Fibroblast of villous mesenchyme (primary cell): ENCODE measurements at regions not wholly inside any gene's neighbourhood (a gene's known extent, or its start where the extent isn't known, plus 50 kb on each side); places are given as distances from the start of the nearest gene placed in this dataset.

Experiments
- DNase-seq: peaks from one replicate; pipeline ENCODE4 v3.0.0-alpha.2; 2010; ENCODE audit warnings: low read depth
- H3K4me3 ChIP-seq: 2 replicates; pipeline ENCODE4 v1.5.1; 2011; ENCODE audit warnings: low read depth, mild to moderate bottlenecking, low read length
- CTCF ChIP-seq: IDR thresholded peaks from 2 replicates; pipeline ENCODE4 v1.5.1; 2012; ENCODE audit warnings: low read depth, mild to moderate bottlenecking, low read length; ENCODE audit not compliant: insufficient read depth

GRCh38 chr6:98292810-98293209, 541.6 kb upstream of the POU3F2 start:
- no peak for DNase-seq
- TF ChIP-seq CTCF = no peak
- no peak overlapping the region for H3K4me3 ChIP-seq

GRCh38 chr6:98295515-98296175, 538.7 kb upstream of the POU3F2 start:
- no peak overlapping the region for H3K4me3 ChIP-seq
- no peak for TF ChIP-seq CTCF
- no peak for DNase-seq

GRCh38 chr6:98308564-98308963, 525.8 kb upstream of the POU3F2 start:
- TF ChIP-seq CTCF = no peak
- no peak overlapping the region for H3K4me3 ChIP-seq
- no peak for DNase-seq

- DNase-seq = no peak
- TF ChIP-seq CTCF = no peak
- H3K4me3 ChIP-seq = no peak overlapping the region
Observed at GRCh38 chr6:98310443-98310842, 523.9 kb upstream of the POU3F2 start.

- no peak for TF ChIP-seq CTCF
- DNase-seq = no peak
- H3K4me3 ChIP-seq = no peak overlapping the region
Observed at GRCh38 chr6:98323605-98324004, 510.8 kb upstream of the POU3F2 start.

GRCh38 chr6:98324446-98324845, 509.9 kb upstream of the POU3F2 start:
- no peak overlapping the region for H3K4me3 ChIP-seq
- TF ChIP-seq CTCF = no peak
- no peak for DNase-seq

- TF ChIP-seq CTCF = no peak
- no peak for DNase-seq
Observed at GRCh38 chr6:98325366-98325765, 509.0 kb upstream of the POU3F2 start.

More at GRCh38 chr6:98325366-98325765, 509.0 kb upstream of the POU3F2 start:
- H3K4me3 ChIP-seq = no peak overlapping the region
